ENCODE measurements at regions not wholly inside any gene's neighbourhood (a gene's known extent, or its start where the extent isn't known, plus 50 kb on each side); places are given as distances from the start of the nearest gene placed in this dataset.
"Not testable (repeated sequence)": the region's sequence is repeated elsewhere in the genome, so short reads cannot be mapped to it uniquely, and the experiment has no call there.

DNA sequence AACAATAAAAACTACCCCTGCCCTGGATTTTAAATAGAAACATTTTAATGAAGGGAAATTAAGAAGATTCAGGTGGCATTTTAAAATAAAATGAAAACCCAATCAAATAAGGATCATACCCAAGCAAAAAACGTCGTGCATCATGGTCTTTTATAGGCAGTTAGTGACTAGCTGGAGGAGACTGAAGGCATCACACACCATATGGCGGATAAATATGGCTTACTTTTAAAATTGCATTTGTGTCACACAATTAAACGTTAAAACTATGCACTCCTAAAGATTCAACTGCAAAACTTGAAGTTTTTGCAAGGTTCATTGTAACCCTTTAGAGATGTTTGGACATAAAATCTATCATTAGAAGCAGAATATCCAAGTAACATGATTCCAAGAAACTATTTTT, 200.1 kb upstream of the NRG3 start:
- DNase-seq = no peak

DNA sequence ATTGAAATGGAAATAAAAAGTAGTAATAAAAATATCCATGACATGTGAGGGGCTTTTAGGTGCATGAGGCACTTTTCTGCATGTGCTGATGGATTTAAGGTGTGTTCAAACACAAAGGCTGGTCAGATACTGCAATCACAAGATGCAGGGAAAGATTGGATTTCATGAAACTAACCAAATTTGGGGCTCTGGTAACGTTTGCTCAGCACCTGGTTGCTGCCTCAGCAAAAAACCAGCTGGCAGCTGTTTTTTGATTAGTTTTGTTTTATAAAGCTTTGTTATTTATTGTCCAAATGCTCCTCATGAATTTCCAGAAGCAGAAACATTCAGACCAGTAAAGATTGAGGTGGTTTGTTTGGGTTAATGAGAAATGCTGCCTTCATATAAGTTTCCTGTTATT, 195.7 kb upstream of the NRG3 start:
- no peak for DNase-seq

DNA sequence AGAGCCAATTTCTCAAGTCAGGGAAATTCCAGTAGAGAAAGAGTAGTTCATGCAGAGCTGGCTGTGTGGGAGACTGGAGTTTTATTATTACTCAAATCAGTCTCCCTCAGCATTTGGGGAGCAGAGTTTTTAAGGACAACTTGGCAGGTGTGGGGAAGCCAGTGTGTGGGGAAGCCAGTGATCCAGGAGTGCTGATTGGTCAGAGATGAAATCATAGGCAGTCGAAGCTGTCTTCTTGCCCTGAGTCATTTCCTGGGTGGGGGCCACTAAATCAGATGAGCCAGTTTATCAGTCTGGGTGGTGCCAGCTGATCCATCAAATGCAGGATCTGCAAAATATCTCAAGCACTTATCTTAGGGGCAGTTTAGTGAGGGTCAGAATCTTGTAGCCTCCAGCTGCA, 194.6 kb upstream of the NRG3 start:
- DNase-seq = no peak

DNA sequence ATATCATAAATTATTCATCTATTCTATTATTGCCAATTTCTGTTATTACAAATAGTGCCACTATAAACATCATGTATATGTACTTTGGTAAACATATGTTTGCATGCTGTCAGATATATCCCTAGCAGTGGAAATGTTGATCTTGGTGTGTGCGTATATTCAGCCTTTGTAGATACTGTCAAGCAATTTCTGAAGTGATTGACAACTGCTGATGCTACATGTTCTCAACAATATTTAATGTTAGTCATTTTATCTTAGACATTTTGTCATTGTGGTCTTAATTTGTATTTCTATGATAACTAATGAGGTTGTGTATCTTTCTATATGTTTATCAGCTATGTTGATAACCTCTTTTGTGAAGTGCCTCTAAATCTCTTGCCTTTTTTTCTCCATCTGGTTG, 186.5 kb upstream of the NRG3 start:
- DNase-seq = no peak

DNA sequence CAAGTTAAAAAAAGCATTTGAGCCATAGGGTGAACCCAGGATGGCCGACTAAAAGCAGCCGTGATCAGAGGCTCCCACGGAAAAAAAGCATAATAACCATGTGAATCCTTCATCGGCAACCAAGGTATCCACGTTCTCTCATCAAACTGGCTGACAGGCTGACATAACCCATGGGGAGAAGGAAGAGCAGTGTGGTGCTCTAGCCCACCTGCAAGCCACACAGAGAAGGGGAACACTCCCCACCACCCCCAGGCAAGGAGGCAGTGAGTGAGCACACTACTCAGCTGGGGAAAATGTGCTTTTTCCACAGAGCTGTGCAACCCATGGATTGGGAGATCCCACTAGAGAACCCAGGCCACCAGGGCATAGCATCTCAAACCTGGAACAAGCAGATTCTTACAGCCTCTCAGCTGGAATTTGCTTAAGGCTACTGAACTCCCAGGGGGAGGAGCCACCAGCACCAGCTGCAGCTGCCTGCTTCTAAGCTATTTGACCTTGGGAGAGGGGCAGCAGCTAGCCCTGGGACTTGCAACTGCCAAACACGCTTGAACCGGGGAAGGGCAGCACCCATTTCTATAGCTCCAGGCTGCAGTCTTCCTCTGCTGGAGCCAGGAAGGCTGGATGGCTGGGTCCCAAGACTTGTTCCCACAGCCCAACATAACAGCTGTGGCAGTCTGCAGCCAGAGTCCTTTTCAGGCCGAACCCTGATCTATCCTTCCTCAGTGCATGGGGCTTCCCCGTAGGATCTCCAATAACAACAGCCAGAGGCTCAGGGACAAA, 178.2 kb upstream of the NRG3 start:
- DNase-seq = no peak

DNA sequence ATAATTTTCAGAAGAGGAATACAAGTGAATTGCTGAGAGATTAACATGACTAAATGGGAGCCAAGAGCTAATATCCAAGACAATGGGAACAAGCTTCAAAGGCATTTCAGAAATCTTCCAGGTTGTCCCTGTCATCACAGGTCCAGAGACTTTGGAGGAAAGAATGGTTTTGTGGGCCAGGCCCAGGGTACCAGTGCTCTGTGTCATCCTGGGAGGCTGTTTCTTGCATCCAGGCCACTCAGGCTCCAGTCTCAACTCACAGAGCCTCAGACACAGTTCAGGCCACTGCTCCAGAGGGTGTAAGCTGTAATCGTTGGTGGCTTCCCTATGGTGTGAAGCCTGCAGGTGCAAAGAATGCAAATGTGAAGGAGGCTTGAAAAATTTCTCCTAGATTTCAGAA, 170.4 kb upstream of the NRG3 start:
- DNase-seq = no peak

DNA sequence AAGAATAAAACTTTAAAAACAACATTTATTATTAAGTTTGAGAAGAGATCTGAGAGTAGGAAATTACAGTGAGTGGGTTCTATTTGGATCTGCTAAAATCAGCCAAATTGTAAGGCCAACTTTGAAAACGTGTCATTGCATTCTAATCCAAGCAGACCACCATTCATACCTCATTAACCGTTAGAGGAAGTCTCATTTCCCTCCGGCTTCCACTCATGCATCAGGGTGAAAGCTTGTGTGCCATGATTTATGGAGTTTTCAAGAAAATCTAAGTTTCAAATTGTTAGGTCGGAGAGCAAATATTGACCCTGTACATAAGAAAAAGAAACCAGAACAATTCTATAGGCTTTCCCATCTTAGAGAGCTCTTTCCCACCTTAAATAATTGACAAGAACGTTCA, 166.6 kb upstream of the NRG3 start:
- DNase-seq = no peak

DNA sequence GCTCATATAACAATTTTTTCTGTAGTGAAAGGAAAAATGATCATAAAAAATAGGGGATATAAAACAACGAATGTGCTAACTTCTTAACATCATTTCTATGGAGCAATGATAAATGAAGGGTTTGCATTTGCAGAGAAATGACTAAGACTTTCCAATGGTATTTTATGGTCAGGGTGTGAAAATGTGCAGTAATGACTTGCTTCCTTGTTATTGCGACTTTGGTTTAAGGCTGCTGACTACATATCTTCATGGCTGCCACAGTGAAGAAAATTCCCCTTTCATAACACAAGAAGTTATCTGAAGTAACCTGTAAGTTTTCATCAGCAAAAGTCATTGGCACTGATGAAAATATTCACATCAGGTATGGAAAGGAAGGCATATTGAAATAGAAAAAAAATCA, 166.1 kb upstream of the NRG3 start:
- DNase-seq = peak; percentile 36

DNA sequence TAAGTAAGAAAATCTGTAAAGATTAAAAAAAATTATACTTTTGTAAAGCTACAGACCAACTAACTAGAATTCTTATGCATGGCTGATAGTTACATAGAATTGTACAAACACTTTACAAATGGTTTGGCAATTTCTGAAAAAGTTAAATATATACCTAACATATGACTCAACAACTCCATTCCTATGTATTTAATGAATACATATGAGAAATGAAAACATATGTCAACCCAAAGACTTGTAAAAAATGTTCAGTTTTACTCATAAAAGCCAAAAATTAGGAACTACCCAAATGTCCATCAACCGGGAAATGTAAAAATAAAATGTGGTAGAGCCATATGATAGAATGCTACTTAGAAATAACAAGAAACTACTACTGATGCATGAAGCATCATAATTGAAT, 152.6 kb upstream of the NRG3 start:
- no peak for DNase-seq

DNA sequence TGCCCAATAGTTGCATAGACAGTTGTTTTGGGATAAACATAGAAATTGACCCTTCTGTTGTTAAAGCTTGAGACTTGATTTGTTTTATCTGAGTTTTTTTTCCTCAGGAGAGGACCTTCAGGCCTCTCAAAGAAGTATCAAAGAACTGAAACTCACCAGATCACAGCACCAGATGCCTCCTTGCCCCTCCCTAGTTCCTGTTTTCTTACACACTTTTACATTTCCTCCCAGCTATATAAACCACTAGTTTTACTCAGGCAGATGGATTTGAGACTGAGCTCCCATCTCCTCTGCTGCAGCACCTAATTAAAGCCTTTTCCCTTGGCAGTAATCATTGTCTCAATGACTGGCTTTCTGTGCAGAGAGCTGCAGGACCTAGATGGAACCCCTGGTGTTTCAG, 150.6 kb upstream of the NRG3 start:
- no peak for DNase-seq

DNA sequence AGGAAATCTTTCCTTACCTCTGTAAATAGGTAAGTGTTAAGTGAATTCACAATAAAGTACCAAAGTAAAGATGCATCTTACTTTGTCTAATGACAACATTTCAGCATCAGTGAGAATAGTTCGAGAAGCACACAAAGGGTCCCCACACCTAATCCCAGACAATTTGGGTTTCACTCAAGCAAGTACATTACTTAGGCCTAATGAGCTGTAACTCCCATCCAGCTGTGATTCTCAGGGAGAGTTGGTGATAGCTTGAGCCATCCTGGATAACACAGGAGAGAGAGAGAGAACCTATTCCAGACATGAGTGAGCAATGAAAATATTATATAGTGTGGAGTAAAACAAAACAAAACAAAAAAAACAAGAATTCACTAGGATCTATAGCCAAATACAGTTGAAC, 149.1 kb upstream of the NRG3 start:
- DNase-seq = no peak

DNA sequence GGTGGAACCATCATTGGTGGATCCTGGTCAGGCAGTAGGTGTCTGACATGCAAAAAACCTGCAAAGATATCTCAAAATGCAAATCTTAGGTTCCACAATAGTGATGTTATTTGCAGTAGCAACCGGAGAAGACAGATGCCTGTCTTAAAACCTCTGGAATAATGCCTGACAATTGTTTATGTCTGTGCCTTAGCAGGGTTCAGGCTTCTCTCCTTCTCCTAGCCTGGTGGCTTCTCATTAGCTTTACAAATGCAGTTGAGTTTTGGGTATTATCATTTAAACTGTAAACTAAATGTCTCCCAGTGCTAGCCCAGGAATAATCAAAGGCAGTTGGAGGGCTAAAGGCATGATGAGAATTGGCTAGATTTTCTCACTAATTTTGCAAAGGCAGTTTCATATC, 146.3 kb upstream of the NRG3 start:
- DNase-seq = no peak

DNA sequence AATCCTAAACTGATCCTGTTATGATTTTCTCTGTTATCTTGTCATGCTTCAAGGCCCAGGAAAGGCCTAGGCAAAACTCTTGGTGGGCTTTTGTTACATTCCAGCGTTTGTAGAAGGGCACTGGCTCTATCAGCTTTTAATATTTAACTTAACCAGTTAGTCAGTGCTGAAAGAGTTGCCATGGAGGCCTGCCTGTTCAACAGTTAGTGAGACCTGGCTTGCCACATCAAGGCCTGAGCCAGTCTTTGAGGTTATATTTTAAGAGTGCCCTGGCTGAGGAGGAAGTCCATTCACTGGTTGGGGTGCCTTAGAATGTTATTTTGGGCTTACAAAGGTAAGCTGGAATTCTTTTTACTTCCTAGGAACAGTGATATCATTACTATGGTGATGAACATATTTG, 144.1 kb upstream of the NRG3 start:
- no peak for DNase-seq

DNA sequence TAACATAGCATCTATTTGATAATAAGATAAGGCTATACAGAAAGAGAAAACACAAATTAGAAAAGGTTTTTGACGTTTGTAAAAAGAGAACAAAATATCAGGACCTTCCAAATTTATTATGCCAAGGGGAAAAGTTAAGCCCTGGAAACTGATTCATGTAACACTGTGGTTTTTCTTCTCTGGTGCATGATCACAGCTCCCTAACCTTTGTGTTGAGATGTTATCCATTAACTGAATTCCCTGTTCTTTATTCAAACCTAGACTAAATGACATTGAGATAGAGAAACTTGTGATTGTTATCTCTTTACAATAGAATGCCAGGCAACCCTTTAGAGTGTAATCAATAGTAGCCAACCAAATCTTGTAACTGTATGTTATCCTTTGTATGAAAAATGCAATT, 141.5 kb upstream of the NRG3 start:
- DNase-seq = no peak

DNA sequence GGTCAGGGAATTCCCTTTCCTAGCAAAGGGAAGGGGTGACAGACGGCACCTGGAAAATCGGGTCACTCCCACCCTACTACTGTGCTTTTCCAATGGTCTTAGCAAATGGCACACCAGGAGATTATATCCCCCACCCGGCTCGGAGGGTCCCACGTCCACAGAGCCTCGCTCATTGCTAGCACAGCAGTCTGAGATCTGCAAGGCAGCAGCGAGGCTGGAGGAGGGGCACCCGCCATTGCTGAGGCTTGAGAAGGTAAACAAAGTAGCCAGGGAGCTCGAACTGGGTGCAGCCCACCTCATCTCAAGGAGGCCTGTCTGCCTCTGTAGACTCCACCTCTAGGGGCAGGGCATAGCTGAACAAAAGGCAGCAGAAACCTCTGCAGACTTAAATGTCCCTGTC, 139.8 kb upstream of the NRG3 start:
- DNase-seq = not testable (repeated sequence)

DNA sequence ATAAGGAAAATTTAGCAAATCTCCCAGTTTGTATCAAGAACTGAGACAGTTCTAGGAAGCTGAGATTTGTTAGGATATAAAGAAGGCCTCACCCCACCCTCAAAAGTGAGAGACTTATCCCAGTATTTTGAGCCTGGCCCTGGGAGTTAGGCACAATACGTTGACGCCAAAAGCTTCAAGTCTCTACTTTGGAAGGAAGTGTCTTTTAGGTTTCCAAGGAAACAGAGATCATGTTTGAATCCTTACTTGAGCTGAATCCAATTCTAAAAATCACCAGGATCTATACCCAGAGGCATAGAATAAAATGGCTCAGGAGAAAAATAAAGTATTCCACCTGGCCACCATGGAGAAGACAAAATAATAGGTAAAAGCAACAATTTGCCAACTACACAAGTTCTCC, 115.9 kb upstream of the NRG3 start:
- DNase-seq = no peak

DNA sequence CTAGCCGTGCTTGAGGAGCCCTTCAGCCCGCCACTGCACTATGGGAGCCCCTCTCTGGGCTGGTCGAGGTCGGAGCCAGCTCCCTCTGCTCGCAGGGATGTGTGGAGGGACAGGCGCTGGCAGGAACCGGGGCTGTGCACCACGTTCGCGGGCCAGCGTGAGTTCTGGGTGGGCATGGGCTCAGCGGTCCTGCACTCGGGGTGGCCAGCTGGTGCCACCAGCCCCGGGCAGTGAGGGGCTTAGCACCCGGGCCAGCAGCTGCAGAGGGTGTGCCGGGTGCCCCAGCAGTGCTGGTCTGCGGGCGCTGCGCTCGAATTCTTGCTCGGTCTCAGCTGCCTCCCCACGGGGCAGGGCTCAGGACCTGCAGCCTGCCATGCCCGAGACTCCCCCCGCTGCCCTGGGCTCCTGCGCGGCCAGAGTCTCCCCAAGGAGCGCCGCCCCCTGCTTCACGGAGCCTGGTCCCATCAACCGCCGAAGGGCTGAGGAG, 90.8 kb upstream of the NRG3 start:
- no peak for DNase-seq

DNA sequence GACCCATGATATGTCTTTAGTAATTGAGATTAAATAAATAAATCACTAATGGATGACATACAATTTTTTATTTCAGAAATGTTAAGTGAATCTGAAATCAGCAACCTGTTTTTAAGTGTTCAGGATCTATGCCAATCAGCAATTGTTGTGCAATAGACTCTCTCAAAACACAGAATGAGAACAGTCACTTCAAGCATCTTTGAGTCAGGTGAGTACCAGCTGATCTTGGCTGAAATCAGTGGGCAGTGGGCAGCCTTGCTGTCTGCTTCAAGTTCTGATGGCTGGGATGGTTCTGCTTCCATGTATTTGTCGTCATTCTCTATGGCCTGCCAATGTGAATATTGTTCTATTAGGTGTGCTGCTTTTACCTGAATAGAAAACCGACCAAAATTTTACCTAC, 82.3 kb upstream of the NRG3 start:
- DNase-seq = no peak

DNA sequence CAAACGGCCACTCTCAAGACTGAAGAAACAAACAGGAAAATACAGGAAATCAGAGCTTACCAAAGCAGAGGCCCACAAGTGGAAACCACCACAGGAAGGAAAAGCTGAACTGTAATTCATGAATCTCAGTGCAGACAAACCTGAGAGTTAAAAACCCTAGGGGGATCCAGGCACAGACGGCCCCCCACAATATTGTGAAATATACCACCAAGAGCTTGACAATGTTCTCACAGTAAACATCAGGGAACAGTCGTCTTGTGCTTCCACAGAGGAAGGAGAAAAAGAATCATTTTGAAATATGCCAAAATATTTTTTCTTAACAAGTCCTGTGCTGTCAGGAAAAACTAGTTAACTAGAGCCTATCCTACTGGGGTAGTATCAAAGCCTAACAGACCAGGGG, 68.2 kb upstream of the NRG3 start:
- no peak for DNase-seq

DNA sequence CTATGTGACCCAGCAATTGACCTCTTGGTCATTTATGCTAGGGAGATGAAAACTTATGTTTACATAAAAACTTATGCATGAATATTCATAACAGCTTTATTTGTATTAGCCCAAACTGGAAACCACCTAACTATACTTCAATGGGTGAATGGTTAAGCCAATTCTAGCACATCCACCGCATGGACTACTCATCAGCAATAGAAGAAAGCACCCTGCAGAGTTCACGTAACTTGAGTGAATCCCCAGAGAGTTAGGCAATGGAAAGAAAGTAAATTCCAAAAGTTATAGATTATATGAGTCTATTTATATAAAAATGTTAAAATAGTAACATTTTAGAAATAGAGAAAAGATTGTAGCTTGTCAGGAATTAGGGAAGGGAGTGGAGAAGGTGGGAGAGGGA, 60.2 kb upstream of the NRG3 start:
- DNase-seq = no peak

DNA sequence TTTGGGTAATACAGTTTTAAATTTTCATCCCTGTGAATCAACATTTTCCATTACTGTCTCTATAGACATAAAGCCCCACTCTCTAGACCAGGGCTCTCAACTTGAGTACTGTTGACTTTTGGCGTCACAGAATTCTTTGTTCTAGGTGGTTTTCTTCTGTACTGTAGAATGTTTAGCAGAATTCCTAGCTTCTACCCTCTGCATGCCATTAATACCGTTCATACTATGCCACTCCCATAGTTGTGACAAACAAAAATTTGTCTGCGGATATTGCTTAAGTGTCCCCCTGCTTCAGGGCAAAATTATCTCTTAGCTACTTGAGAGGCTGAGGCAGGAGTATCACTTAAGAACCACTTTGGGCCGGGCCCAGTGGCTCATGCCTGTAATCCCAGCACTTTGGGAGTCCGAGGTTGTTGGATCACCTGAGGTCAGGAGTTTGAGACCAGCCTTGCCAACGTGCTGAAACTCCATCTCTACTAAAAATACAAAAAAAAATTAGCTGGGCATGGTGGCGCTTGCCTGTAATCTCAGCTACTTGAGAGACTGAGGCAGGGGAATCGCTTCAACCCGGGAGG, 57.3 kb upstream of the NRG3 start:
- DNase-seq = no peak

DNA sequence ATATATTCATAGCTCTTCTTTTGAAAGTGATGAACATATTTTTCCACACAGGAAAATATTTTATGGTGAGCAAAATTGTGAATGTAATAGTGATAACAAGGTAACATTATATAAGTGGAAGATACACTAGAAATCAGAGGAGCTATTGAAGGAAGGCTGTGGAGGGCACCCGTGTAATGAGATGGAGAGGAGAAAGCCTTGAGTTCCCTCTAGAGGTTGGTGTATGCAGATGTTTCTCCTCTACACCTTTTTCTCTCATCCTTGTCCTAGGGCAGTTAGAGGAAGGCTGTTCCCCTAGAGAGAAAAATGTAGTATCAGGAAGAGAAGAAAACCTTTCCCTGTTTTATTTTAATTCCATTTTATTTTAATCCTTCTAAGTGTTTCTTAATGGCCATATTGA, 54.6 kb upstream of the NRG3 start:
- DNase-seq = no peak

All from activated CD4-positive, alpha-beta T cell treated with anti-CD3 and anti-CD28 coated beads, Interleukin-2, amount 50 U/mL, for 16 hours (primary cell).